CD14-positive monocyte (primary cell): ENCODE measurements at regions not wholly inside any gene's neighbourhood (a gene's known extent, or its start where the extent isn't known, plus 50 kb on each side); places are given as distances from the start of the nearest gene placed in this dataset.

Experiments
- DNase-seq, 3 donors: peaks; one replicate each; pipeline ENCODE4 v3.0.0-alpha.2; 2011 to 2022
- H2AFZ ChIP-seq: 2 replicates; pipeline ENCODE4 v1.6.0; 2012; ENCODE audit warnings: mild to moderate bottlenecking, low read depth, low read length, inconsistent platforms; ENCODE audit not compliant: insufficient read depth, poor library complexity, severe bottlenecking
- H3K27ac ChIP-seq, 2 donors: 1 replicate in 1 of 2; 2 replicates in 1 of 2; pipeline ENCODE4 v1.5.1; 2012 to 2013; ENCODE audit warnings: low read length in 2 of 2, control low read depth in 1 of 2, inconsistent platforms in 1 of 2, low read depth in 1 of 2, mild to moderate bottlenecking in 1 of 2
- H3K27me3 ChIP-seq, 2 donors: one replicate each; pipeline versions ENCODE4 v1.6.0 to v1.6.1; 2011 to 2013; ENCODE audit warnings: low read length in 2 of 2; ENCODE audit not compliant: control insufficient read depth in 2 of 2, insufficient read depth in 2 of 2
- H3K36me3 ChIP-seq, 2 donors: replicated peaks in 1 of 2; 1 replicate in 1 of 2; 2 replicates in 1 of 2; pipeline versions ENCODE4 v1.5.1 to v1.6.1; 2012 to 2013; ENCODE audit warnings: low read length in 2 of 2, control low read depth in 1 of 2, inconsistent platforms in 1 of 2, mild to moderate bottlenecking in 1 of 2; ENCODE audit not compliant: insufficient read depth in 2 of 2, control insufficient read depth in 1 of 2
- H3K4me1 ChIP-seq, 2 donors: 1 replicate in 1 of 2; 2 replicates in 1 of 2; pipeline versions ENCODE4 v1.5.1 to v1.6.1; 2012 to 2013; ENCODE audit warnings: low read length in 2 of 2, control low read depth in 1 of 2, inconsistent platforms in 1 of 2, mild to moderate bottlenecking in 1 of 2, moderate library complexity in 1 of 2; ENCODE audit not compliant: insufficient read depth in 2 of 2, control insufficient read depth in 1 of 2
- H3K4me2 ChIP-seq: replicated peaks from 2 replicates; pipeline ENCODE3; 2012; ENCODE audit warnings: low read length, moderate library complexity, mild to moderate bottlenecking; ENCODE audit not compliant: poor library complexity, severe bottlenecking; ENCODE audit errors: extremely low read depth
- H3K4me3 ChIP-seq, 3 experiments: fragments of 200-600 bp in 1 of 3; sonication (generic) in 1 of 3; replicated peaks in 1 of 3; 1 replicate in 2 of 3; 2 replicates in 1 of 3; pipeline ENCODE4 v1.5.1; 2011 to 2013; ENCODE audit warnings: low read length in 3 of 3, mild to moderate bottlenecking in 3 of 3, control low read depth in 2 of 3, low read depth in 2 of 3, inconsistent platforms in 1 of 3, moderate library complexity in 1 of 3
- H3K79me2 ChIP-seq: 2 replicates; pipeline ENCODE4 v1.6.0; 2012; ENCODE audit warnings: mild to moderate bottlenecking, control low read depth, inconsistent platforms, low read length, moderate library complexity; ENCODE audit not compliant: insufficient read depth
- H3K9ac ChIP-seq: 2 replicates; pipeline ENCODE4 v1.6.0; 2017; ENCODE audit warnings: low read length, mild to moderate bottlenecking; ENCODE audit not compliant: insufficient read depth, poor library complexity, severe bottlenecking
- H3K9me3 ChIP-seq, 2 donors: replicated peaks in 1 of 2; 1 replicate in 1 of 2; 2 replicates in 1 of 2; pipeline versions ENCODE4 v1.5.1 to v1.6.1; 2012 to 2013; ENCODE audit warnings: low read length in 2 of 2, control low read depth in 1 of 2; ENCODE audit not compliant: control insufficient read depth in 1 of 2, insufficient read depth in 1 of 2
- H4K20me1 ChIP-seq: 2 replicates; pipeline ENCODE4 v1.6.0; 2012; ENCODE audit warnings: mild to moderate bottlenecking, low read length, control low read depth, moderate library complexity; ENCODE audit not compliant: insufficient read depth
- H3K27ac Mint-ChIP-seq, 7 donors: one replicate each; pipeline ENCODE4 v1.8.0; 2020; ENCODE audit warnings: mild to moderate bottlenecking in 7 of 7, mixed read lengths in 7 of 7, moderate library complexity in 6 of 7, inconsistent platforms in 2 of 7
- H3K27me3 Mint-ChIP-seq, 3 donors: one replicate each; pipeline ENCODE4 v1.8.0; 2021 to 2022; ENCODE audit warnings: low read depth in 3 of 3, mild to moderate bottlenecking in 3 of 3, mixed read lengths in 3 of 3, moderate library complexity in 3 of 3, inconsistent platforms in 1 of 3
- H3K36me3 Mint-ChIP-seq, 2 donors: one replicate each; pipeline ENCODE4 v1.8.0; 2020; ENCODE audit warnings: mixed read lengths in 2 of 2, inconsistent platforms in 1 of 2, mild to moderate bottlenecking in 1 of 2
- H3K4me1 Mint-ChIP-seq: one replicate; pipeline ENCODE4 v1.8.0; 2020; ENCODE audit warnings: mild to moderate bottlenecking, mixed read lengths
- H3K4me3 Mint-ChIP-seq, 2 donors: one replicate each; pipeline ENCODE4 v1.8.0; 2020; ENCODE audit warnings: mild to moderate bottlenecking in 2 of 2, mixed read lengths in 2 of 2, moderate library complexity in 1 of 2
- H3K9me3 Mint-ChIP-seq, 7 donors: one replicate each; pipeline ENCODE4 v1.8.0; 2020 to 2022; ENCODE audit warnings: mixed read lengths in 7 of 7, mild to moderate bottlenecking in 6 of 7, moderate library complexity in 6 of 7, inconsistent platforms in 2 of 7
- CTCF ChIP-seq: fragments of 200-600 bp; IDR thresholded peaks from one replicate; pipeline ENCODE4 v1.8.0; 2022; ENCODE audit warnings: antibody characterized with exemption, mild to moderate bottlenecking
- WGBS: methylation state at CpG from one replicate; pipeline ENCODE4 v1.1.5; 2013; ENCODE audit warnings: missing lambda C conversion rate; ENCODE audit not compliant: insufficient coverage; 5-methylcytosine and 5-hydroxymethylcytosine counted together
- intact Hi-C, 2 donors: fragments of 100-400 bp; cut with micrococcal nuclease; formaldehyde crosslinking; loops; one replicate each; pipeline versions ENCODE4 v1.15.0 to v1.15.1; 2023

GRCh38 chr2:118387509-118387908, 299.2 kb downstream of the INSIG2 start:
- Histone ChIP-seq H2AFZ (no peak overlapping the region), H3K4me3 (no peak overlapping the region), H3K27me3 (no peaks in the 10 kb centered on the region), H3K9me3 (no peaks in the 10 kb centered on the region), H3K4me2 (no peak overlapping the region), H3K36me3 (no peaks in the 10 kb centered on the region), H3K4me1 (no peaks in the 10 kb centered on the region), H3K9ac (no peak overlapping the region), H3K79me2 (no peaks in the 10 kb centered on the region), H4K20me1 (no peaks in the 10 kb centered on the region), H3K27ac (no peak overlapping the region)
- TF ChIP-seq CTCF: no peak
- no peaks in the 10 kb centered on the region for H3K36me3 Mint-ChIP-seq
- no peaks in the 10 kb centered on the region for H3K4me1 Mint-ChIP-seq
- no peak overlapping the region for H3K27ac Mint-ChIP-seq
- peaks cover 2 to 5% (median 2%) of the 10 kb centered on the region in 3 donors for H3K27me3 Mint-ChIP-seq
- peaks cover 0 to 6% (median 3%) of the 10 kb centered on the region in 7 donors for H3K9me3 Mint-ChIP-seq
- no peak for DNase-seq
- WGBS: 100% methylated on average over 1 of the region's 1 CpG
- no peak overlapping the region for H3K4me3 Mint-ChIP-seq
- intact Hi-C loops: no loop called here

- no peak overlapping the region for H3K4me3 ChIP-seq
- H3K9ac ChIP-seq: no peak overlapping the region
- no peaks in the 10 kb centered on the region for H3K4me1 ChIP-seq
- TF ChIP-seq CTCF: no peak
- no peak overlapping the region for H2AFZ ChIP-seq
- Mint-ChIP-seq H3K27me3 (peaks cover 2 to 5% (median 2%) of the 10 kb centered on the region in 3 donors), H3K4me1 (no peaks in the 10 kb centered on the region), H3K36me3 (no peaks in the 10 kb centered on the region), H3K27ac (no peak overlapping the region), H3K4me3 (no peak overlapping the region), H3K9me3 (peaks cover 0 to 6% (median 3%) of the 10 kb centered on the region in 7 donors)
- no peak for DNase-seq
- H3K4me2 ChIP-seq: no peak overlapping the region
- intact Hi-C loops: no loop called here
- no peaks in the 10 kb centered on the region for H3K36me3 ChIP-seq
- H3K79me2 ChIP-seq: no peaks in the 10 kb centered on the region
- WGBS: 100% methylated on average over 4 of the region's 9 CpGs
- no peaks in the 10 kb centered on the region for H3K9me3 ChIP-seq
- no peaks in the 10 kb centered on the region for H4K20me1 ChIP-seq
- H3K27me3 ChIP-seq: no peaks in the 10 kb centered on the region
- no peak overlapping the region for H3K27ac ChIP-seq
Measured at GRCh38 chr2:118386641-118387302, 298.5 kb downstream of the INSIG2 start.
